ENCODE measurements at regions not wholly inside any gene's neighbourhood (a gene's known extent, or its start where the extent isn't known, plus 50 kb on each side); places are given as distances from the start of the nearest gene placed in this dataset.

DNA sequence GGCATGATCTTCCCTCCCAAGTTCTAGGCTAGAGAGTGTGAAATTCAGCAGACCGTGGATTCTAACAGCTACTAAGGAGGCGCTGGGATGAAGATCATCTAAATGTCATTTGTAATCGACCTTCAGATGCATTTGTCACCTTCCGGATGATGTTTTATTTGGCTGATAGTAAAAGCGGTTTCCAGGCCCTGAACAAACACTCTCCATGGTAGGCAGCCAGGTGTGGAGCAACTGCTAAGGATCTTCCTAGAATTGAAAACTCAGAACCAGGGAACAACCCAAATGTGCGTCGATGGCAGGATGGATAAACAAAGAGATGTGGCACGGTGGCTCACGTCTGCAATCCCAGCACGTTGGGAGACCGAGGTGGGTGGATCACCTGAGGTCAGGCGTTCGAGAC is 107.2 kb upstream of the CACNA1A start:
- no peak for FAIRE-seq
- no peak for DNase-seq (ENCODE audit: extremely low spot score, insufficient read length, low read depth)

DNA sequence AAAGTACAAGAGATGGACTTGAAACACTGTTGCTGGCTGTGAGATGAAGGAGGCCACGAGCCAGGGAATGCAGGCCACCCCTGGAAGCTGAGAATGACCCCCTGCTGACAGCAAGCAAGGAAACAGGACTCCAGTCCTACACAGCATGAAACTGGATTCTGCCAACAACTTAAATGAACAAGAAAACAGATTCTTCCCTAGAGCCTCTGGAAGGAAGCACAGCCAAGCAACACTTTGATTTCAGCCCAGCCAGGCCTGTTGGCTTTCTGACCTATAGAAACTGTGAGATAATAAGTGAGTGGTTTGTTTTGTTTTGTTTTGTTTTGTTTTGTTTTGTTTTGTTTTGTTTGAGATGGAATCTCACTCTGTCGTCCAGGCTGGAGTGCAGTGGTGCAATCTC is 105.3 kb upstream of the CACNA1A start:
- DNase-seq (ENCODE audit: extremely low spot score, insufficient read length, low read depth) (no peak), FAIRE-seq (no peak)

DNA sequence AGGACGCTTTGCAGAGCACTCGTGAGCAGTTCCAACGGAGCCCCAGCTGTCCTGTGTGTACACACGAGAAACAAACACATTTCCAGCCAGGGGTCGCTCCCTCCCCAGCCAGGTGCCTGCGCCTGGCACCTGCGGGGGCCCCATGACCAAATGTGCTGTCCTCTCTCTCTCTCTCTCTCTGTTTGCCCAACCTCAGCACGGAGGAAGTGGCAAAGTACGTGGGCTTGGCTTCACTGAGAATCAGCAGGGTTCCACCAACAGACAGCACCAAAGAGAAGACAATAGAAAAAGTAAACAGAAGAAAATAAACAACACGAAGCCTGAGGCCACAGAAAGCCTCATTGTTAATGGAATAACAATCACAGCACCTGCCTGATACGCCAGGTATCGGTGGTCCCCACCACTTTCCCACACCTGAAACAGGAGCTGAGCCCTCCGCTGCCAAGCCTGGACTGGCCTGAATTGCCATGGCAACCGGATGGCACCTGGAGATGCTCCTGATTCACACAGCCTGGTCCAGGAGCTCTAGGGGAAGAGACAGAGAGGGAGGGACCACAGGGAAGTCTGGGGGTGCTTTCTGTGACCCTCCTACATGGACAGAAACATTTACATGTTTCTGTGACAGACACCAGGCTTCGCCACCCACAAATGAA is 103.9 kb upstream of the CACNA1A start:
- no peak for DNase-seq (ENCODE audit: extremely low spot score, insufficient read length, low read depth)
- FAIRE-seq: no peak

- no peak for DNase-seq (ENCODE audit: extremely low spot score, insufficient read length, low read depth)
- no peak for FAIRE-seq
Measured at GRCh38 chr19:13606156-13606555, 99.9 kb upstream of the CACNA1A start.

DNA sequence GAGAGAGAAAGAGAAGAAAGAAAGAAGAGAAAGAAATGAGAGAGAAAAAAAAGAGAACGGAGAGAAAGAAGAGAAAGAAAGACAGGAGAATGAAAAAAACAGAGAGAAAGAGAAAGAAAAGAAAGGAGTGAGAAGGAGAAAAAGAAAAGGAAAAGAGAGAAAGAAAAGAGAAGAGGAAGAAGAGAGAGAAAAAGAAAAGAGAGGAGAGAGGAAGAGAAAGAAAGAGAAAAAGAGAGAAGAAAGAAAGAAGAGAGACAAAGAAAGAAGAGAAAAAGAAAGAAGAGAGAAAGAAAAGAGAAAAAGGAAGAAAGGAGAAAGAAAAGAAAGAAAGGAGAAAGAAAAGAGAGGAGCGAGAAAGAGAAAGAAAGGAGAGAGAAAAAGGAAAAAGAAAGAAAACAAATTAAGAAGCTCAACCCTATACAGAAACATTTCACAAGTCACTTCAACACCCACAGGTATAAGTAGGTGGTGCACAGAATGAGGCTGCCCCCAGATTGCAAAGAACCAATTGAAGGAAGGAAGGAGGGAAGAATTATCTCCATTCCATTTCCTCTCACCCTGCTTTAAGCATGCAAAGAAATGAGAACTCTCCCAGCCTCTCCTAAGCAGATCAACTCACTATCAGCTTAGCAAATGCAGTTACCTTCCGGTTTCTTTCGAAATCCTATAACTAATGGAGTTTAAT is 98.8 kb upstream of the CACNA1A start:
- FAIRE-seq (no peak), DNase-seq (ENCODE audit: extremely low spot score, insufficient read length, low read depth) (no peak)

DNA sequence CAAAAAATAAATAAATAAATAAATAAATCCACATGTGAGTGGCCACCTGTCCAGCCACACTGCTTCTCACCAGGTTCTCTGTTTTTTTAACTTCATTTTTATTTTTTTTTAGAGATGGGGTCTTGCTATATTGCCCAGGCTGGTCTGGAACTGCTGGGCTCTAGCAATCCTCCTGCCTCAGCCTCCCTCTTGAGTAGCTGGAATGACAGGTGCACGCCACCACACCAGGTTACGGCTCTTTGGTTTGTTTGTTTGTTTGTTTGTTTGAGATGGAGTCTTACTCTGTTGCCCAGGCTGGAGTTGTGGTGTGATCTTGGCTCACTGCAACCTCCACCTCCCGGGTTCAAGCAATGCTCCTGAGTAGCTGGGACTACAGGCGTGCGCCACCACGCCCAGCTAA is 94.5 kb upstream of the CACNA1A start:
- DNase-seq (ENCODE audit: extremely low spot score, insufficient read length, low read depth): no peak
- no peak for FAIRE-seq

- DNase-seq (ENCODE audit: extremely low spot score, insufficient read length, low read depth): no peak
- FAIRE-seq: no peak
Measured at GRCh38 chr19:13600091-13600490, 93.8 kb upstream of the CACNA1A start.

DNA sequence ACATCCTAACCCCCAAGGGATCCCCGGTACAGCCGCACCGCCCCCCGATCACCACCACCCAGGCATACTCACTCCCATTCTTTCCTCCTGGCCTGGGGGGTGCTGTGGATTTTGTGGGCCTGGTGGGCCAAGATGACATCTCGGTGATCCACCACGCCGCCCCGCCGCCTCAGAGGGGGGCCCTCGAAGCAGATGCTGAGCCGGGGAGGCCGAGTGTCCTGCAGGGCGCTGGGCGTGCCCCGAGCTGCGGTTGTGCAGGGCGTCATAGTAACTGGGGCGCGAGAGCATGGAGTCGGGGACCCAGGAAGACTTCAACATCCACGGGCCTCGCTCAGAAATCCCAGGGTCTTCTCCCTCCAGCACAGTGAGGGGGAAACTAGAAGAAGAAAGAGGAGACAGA is 93.4 kb upstream of the CACNA1A start:
- DNase-seq (ENCODE audit: extremely low spot score, insufficient read length, low read depth): no peak
- FAIRE-seq: no peak

DNA sequence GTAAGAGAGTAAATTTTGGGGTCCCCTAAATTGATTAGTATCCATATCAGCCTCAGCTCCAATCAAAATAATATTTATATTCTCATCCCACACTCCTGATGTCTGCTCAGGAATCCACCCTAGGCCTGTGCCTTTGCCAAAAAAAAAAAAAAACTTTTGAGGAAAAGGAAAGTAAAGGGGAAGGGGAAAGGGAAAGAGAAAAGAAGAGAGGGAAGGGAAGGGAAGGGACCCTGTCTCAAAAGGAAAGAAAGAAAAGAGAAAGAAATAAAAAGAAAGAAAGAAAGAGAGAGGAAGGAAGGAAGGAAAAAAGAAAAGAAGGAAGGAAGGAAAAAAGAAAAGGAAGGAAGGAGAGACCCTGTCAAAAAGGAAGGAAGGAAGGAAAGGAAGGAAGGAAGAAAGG is 91.8 kb upstream of the CACNA1A start:
- FAIRE-seq (no peak), DNase-seq (ENCODE audit: extremely low spot score, insufficient read length, low read depth) (no peak)

DNA sequence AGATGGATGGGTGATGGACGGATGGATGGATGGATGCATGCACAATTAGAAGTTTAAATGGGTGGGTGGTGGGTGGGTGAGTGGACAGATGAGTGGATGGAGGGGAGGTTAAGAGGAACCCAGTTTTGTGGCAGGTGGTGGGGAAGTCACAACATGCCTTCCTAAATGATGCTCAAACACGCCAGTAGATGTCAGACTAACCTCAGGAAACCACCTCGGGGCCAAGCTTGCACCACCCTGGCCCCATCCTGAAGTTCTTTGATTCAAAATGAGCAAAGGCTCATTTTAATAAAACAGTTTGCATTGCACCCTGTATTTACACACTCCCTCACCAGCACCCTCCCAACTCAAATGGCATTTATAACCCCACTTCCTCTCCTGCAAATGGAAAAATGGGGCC is 91.4 kb upstream of the CACNA1A start:
- DNase-seq (ENCODE audit: extremely low spot score, insufficient read length, low read depth) (peak; percentile 72), FAIRE-seq (peak; percentile 87)

- peak; percentile 61 for DNase-seq (ENCODE audit: extremely low spot score, insufficient read length, low read depth)
- FAIRE-seq: peak; percentile 85
Measured at GRCh38 chr19:13588957-13589833, 82.9 kb upstream of the CACNA1A start.

GRCh38 chr19:13585512-13585911 is 79.2 kb upstream of the CACNA1A start:
- FAIRE-seq (no peak), DNase-seq (ENCODE audit: extremely low spot score, insufficient read length, low read depth) (no peak)

DNA sequence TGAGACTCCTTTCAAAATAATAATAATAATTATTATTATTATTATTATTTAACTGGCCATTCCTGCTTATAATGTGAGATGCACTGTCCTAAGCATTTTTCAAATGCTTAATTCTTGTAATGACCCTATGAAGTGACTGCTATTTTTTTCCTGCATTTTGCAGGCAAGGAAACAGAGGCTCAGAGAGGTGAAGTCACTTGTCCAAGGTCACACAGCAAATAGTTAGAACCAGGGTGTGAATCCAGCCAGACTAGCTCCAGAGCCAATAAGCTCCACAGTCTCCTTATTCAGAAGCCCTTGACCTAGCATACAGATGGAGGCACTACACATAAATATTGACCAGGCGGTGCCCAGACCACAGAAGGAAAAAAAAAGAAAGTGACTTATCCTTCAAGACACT is 77.5 kb upstream of the CACNA1A start:
- FAIRE-seq (no peak), DNase-seq (ENCODE audit: extremely low spot score, insufficient read length, low read depth) (no peak)

DNA sequence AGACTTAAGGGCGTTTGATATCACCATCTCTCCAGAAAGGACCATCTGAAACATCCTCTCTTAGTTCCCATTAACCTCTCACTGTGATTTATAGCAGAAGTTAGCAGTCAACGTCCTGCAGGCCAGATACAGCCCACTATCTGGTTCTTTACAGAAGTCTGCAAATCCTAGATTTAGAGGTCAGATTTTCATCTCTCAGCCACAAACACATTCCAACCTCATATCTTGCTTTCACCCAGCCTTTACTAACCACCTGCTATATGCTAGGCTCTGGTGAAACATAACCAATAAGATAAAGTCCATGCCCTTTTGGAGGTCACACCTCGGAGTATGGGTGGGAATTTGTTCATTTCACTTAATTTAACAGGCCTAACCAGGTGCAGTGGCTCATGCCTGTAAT is 76.8 kb upstream of the CACNA1A start:
- DNase-seq (ENCODE audit: extremely low spot score, insufficient read length, low read depth) (no peak), FAIRE-seq (no peak)

- no peak for FAIRE-seq
- no peak for DNase-seq (ENCODE audit: extremely low spot score, insufficient read length, low read depth)
Measured at GRCh38 chr19:13581576-13581975, 75.3 kb upstream of the CACNA1A start.

GRCh38 chr19:13579388-13580060 is 73.2 kb upstream of the CACNA1A start:
- DNase-seq (ENCODE audit: extremely low spot score, insufficient read length, low read depth) (no peak), FAIRE-seq (no peak)

GRCh38 chr19:13576726-13577125 is 70.4 kb upstream of the CACNA1A start:
- DNase-seq (ENCODE audit: extremely low spot score, insufficient read length, low read depth) (no peak), FAIRE-seq (no peak)

GRCh38 chr19:13574933-13575332 is 68.7 kb upstream of the CACNA1A start:
- FAIRE-seq: no peak
- no peak for DNase-seq (ENCODE audit: extremely low spot score, insufficient read length, low read depth)

- no peak for DNase-seq (ENCODE audit: extremely low spot score, insufficient read length, low read depth)
- FAIRE-seq: no peak
Measured at GRCh38 chr19:13573056-13573667, 66.9 kb upstream of the CACNA1A start.

GRCh38 chr19:13561461-13561860 is 55.2 kb upstream of the CACNA1A start:
- DNase-seq (ENCODE audit: extremely low spot score, insufficient read length, low read depth): no peak
- FAIRE-seq: no peak
